Uterus (tissue), 3 donors: ENCODE measurements at regions not wholly inside any gene's neighbourhood (a gene's known extent, or its start where the extent isn't known, plus 50 kb on each side); places are given as distances from the start of the nearest gene placed in this dataset.

ENCODE experiments used
- DNase-seq, 2 donors: peaks; one replicate each; pipeline ENCODE4 v3.0.0-alpha.2; 2019 to 2020
- H3K27ac ChIP-seq, 2 donors: fragments of 200-600 bp; sonication (generic); 1 replicate in 1 of 2; 2 replicates in 1 of 2; pipeline ENCODE4 v1.5.1; 2016 to 2018
- H3K27me3 ChIP-seq, 2 donors: fragments of 200-600 bp; sonication (generic); one replicate each; pipeline ENCODE4 v1.5.1; 2018 to 2019; ENCODE audit warnings: control low read depth in 1 of 2
- H3K36me3 ChIP-seq, 2 donors: fragments of 200-600 bp; sonication (generic); one replicate each; pipeline ENCODE4 v1.5.1; 2019; ENCODE audit warnings: control low read depth in 1 of 2
- H3K4me1 ChIP-seq, 2 donors: fragments of 200-600 bp; sonication (generic); one replicate each; pipeline ENCODE4 v1.5.1; 2018 to 2019; ENCODE audit warnings: control low read depth in 1 of 2
- H3K4me3 ChIP-seq, 2 donors: fragments of 200-600 bp; sonication (generic); 1 replicate in 1 of 2; 2 replicates in 1 of 2; pipeline ENCODE4 v1.5.1; 2018 to 2019; ENCODE audit warnings: mild to moderate bottlenecking in 1 of 2
- H3K9me3 ChIP-seq, 2 donors: fragments of 200-600 bp; sonication (generic); one replicate each; pipeline ENCODE4 v1.5.1; 2019; ENCODE audit warnings: control low read depth in 1 of 2
- POLR2A ChIP-seq, 2 donors: fragments of 450-650 bp; IDR thresholded peaks; one replicate each; pipeline ENCODE4 v1.6.1; 2016; ENCODE audit warnings: antibody characterized with exemption in 2 of 2, mild to moderate bottlenecking in 1 of 2, moderate library complexity in 1 of 2
- intact Hi-C: fragments of 100-400 bp; cut with DNase I; formaldehyde crosslinking; loops from one replicate; pipeline ENCODE4 v1.15.1; 2023; ENCODE audit warnings: low total_unique reads
- TF ChIP-seq, protein P1 (sequence below), 4 experiments: fragments of 200-600 bp in 2 of 4; fragments of 450-650 bp in 2 of 4; sonication (generic) in 2 of 4; IDR thresholded peaks; one replicate each; pipeline ENCODE4 v1.5.1; 2016 to 2019; ENCODE audit warnings: antibody characterized with exemption in 4 of 4, mild to moderate bottlenecking in 2 of 4, moderate library complexity in 1 of 4
- donor health status: DM: yes; HTN: yes; CAD: no.

DNA sequence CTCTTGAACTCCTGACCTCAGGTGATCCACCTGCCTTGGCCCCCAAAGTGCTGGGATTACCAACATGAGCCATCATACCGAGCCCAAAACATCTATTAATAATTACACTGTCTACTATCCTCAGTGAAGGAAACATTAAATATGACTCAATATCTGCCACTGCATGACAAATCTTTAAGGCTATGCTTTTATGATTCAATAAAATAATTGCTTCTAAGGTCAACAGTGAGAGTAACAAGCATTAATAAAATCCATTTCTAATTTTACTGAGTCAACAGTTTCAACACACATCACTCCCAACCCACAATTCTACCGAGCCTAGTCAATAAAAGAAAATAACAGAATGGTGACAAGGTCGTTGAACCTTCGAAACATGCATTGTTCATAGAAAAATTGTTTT is 125.5 kb upstream of the CHRM3 start:
- DNase-seq: no peak

DNA sequence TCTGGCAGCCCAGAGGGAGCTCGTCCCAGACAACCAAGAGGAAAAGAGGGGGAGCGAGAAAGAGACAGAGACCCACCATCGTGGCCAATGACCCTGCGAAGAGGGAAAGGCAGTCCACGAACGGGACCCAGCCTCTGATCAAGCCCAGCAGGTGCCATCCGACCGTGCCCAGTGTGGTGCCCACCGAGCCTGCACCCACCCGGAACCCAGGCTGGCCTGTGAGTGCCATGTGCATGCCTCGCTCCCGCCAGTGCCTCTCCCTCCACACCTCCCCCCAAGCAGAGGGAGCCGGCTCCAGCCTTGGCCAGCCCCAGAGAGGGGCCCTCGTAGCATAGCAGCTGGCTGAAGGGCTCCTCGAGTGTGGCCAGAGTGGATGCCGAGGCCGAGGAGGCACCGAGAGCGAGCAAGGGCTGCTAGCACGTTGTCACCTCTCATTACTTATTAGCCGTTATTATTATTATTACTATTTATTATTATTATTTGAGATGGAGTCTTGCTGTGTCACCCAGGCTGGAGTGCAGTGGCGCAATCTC is 130.7 kb upstream of the CHRM3 start:
- Histone ChIP-seq H3K4me1 (no peaks in the 10 kb centered on the region), H3K9me3 (no peaks in the 10 kb centered on the region), H3K27ac (no peak overlapping the region), H3K27me3 (no peaks in the 10 kb centered on the region), H3K4me3 (no peak overlapping the region), H3K36me3 (no peaks in the 10 kb centered on the region)
- intact Hi-C loops: no loop called here
- DNase-seq: no peak
- TF ChIP-seq POLR2A (IDR thresholded peaks at IDR 0.05): no peak
- TF ChIP-seq, protein P1, sequence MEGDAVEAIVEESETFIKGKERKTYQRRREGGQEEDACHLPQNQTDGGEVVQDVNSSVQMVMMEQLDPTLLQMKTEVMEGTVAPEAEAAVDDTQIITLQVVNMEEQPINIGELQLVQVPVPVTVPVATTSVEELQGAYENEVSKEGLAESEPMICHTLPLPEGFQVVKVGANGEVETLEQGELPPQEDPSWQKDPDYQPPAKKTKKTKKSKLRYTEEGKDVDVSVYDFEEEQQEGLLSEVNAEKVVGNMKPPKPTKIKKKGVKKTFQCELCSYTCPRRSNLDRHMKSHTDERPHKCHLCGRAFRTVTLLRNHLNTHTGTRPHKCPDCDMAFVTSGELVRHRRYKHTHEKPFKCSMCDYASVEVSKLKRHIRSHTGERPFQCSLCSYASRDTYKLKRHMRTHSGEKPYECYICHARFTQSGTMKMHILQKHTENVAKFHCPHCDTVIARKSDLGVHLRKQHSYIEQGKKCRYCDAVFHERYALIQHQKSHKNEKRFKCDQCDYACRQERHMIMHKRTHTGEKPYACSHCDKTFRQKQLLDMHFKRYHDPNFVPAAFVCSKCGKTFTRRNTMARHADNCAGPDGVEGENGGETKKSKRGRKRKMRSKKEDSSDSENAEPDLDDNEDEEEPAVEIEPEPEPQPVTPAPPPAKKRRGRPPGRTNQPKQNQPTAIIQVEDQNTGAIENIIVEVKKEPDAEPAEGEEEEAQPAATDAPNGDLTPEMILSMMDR (IDR thresholded peaks at IDR 0.05): no peak

More for the DNA sequence above, 125.5 kb upstream of the CHRM3 start:
- intact Hi-C loops: no loop called here
- no peak for TF ChIP-seq POLR2A (IDR thresholded peaks at IDR 0.05)
- TF ChIP-seq, protein P1 (IDR thresholded peaks at IDR 0.05): no peak
- no peaks in the 10 kb centered on the region for H3K27me3 ChIP-seq
- no peaks in the 10 kb centered on the region for H3K4me1 ChIP-seq
- no peaks in the 10 kb centered on the region for H3K9me3 ChIP-seq
- no peak overlapping the region for H3K27ac ChIP-seq
- no peak overlapping the region for H3K4me3 ChIP-seq
- no peaks in the 10 kb centered on the region for H3K36me3 ChIP-seq

DNA sequence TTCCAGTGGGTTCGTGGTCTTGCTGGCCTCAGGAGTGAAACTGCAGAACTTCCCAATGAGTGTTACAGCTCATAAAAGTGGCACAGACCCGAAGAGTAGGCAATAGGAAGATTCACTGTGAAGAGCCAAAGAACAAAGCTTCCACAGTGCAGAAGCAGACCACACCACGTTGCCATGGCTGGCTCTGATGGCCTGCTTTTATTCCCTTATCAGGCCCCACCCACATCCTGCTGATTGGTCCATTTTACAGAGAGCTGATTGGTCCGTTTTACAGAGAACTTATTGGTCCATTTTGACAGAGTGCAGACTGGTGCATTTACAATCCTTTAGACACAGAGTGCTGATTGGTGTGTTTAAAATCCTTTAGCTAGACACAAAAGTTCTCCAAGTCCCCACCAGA is 131.4 kb upstream of the CHRM3 start:
- TF ChIP-seq POLR2A (IDR thresholded peaks at IDR 0.05): no peak
- TF ChIP-seq, protein P1 (IDR thresholded peaks at IDR 0.05): no peak
- Histone ChIP-seq H3K4me1 (no peaks in the 10 kb centered on the region), H3K36me3 (no peaks in the 10 kb centered on the region), H3K27ac (no peak overlapping the region), H3K27me3 (no peaks in the 10 kb centered on the region), H3K4me3 (no peak overlapping the region), H3K9me3 (no peaks in the 10 kb centered on the region)
- intact Hi-C loops: no loop called here
- DNase-seq: no peak

DNA sequence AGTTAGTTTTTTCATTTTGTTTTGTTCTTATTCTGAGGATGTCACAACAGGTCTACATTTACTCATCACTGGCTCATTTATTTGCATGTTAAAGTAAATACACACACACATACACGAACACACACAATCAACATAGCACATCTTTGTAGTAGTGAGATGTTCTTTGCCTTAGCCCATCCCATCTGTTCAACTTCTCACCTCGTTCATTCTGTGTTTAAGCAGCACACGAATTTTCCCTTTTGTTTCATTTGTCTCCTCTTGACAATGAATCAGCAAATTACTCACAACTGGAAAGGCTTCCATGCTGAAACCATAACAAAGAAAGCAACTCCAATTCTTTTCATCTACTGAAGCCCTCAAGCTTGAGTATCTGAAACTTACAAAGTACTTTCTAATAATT is 133.3 kb upstream of the CHRM3 start:
- TF ChIP-seq POLR2A (IDR thresholded peaks at IDR 0.05): no peak
- TF ChIP-seq, protein P1 (IDR thresholded peaks at IDR 0.05): no peak
- Histone ChIP-seq H3K36me3 (no peaks in the 10 kb centered on the region), H3K4me3 (no peak overlapping the region), H3K27ac (no peak overlapping the region), H3K4me1 (no peaks in the 10 kb centered on the region), H3K27me3 (no peaks in the 10 kb centered on the region), H3K9me3 (no peaks in the 10 kb centered on the region)
- intact Hi-C loops: no loop called here
- no peak for DNase-seq

DNA sequence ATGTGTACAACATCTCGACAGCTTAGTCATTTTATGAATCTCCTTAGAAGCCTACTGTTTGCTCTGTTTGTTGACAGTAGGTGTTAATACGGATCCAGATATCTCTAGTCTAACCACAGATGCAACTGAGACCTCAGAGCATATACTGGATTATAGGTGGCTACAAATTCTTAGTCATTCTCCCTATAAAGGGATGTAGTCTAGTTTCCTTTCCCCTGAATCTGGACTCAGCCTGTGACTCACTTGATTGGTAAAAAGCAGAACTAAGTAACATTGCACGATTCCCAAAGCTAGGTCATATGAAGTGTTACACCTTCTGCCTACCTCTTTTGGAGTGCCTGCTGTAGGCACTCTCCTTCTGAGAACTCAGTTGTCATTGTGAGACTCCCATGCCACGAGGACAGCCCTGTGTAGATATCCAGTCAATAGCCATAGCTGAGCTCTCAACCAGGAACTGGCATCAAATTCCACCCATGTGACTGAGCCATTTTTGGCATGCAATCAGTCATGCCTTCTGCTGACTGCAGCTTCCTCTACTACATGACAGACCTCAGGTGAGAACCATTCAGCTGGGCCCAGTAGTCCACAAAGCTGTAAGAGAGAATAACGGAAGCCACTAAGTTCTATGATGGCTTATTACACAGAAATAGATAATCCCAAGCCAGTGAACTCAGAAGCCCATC is 135.9 kb upstream of the CHRM3 start:
- intact Hi-C loops: no loop called here
- H3K4me3 ChIP-seq: no peak overlapping the region
- no peaks in the 10 kb centered on the region for H3K9me3 ChIP-seq
- no peaks in the 10 kb centered on the region for H3K4me1 ChIP-seq
- TF ChIP-seq POLR2A (IDR thresholded peaks at IDR 0.05): no peak
- TF ChIP-seq, protein P1 (IDR thresholded peaks at IDR 0.05): no peak
- no peak overlapping the region for H3K27ac ChIP-seq
- no peaks in the 10 kb centered on the region for H3K27me3 ChIP-seq
- no peaks in the 10 kb centered on the region for H3K36me3 ChIP-seq
- no peak for DNase-seq
